Tongue (tissue), 2 donors: ENCODE measurements at regions not wholly inside any gene's neighbourhood (a gene's known extent, or its start where the extent isn't known, plus 50 kb on each side); places are given as distances from the start of the nearest gene placed in this dataset. TPM values are rescaled to one million over a fixed set of nuclear protein-coding genes. Genes with fewer than 3 reads are reported as not detected.
"Not testable (repeated sequence)": the region's sequence is repeated elsewhere in the genome, so short reads cannot be mapped to it uniquely, and the experiment has no call there.

Source experiments
- DNase-seq: peaks from one replicate; pipeline ENCODE4 v3.0.0-alpha.2; 2015
- small RNA-seq: library from RNA; depleted of rRNA; stranded (forward); fragments of <200 nt; gene quantifications from one replicate; pipeline ENCODE3, GENCODE V24; 2014; ENCODE audit warnings: low replicate concordance

GRCh38 chr9:38123359-38123758, 54.3 kb upstream of the SHB start:
- DNase-seq = not testable (repeated sequence)

GRCh38 chr9:38120961-38121360, 51.9 kb upstream of the SHB start:
- DNase-seq = no peak

DNA sequence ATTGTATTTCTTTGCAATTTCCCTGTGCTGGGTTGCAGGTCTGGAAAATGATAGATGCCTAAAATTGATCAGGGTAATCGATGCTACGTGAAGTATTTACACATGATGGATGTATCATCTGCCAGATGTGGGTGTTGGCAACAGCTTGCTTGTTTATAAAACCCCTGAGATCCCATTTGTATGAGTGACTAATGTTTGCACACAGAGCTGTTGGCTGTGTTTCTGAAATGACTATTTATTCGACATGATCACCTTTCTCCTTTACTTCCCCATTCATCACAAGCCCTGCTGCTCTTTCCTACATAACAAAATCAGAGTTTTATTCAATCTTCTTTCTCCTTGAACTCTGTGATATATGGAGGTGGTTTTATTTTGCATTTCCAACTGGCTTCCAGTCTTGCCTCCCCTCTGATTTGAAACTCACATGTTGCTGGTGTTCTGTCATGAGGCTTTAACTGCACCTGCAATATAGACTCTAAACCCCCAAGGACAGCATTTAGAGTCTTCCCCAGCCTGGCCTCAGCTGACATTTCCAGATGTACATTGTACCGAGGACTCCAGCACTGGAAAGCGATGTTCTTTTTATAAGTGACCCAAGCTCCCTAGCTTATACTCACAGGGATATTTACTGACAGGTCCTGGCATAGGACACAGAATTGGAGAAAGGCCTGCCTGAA, 50.7 kb upstream of the SHB start:
- peak; percentile 46 for DNase-seq

DNA sequence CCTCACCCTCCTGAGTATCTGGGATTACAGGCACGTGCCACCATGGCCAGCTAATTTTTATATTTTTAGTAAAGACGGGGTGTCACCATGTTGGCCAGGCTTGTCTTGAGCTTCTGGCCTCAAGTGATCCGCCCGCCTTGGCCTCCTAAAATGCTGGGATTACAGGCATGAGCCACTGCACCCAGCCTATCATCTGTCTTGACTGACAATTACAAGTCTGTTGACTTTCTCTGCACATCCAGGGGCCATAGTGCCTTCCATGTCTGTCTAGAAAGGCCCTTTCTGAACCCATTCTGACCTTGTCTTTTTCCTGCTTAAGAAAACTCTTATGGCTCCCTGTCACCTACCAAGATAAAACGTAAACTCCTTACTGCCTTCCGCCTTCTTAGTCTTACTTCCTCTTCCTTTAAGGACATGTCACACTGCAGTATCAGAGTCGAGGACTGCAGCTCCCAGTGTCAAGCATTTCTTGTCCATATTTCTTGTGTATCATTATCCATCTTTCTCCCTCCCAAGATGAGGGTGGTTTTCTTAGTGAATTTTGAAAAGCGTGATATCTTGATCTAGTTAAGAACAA, 49.9 kb upstream of the SHB start:
- DNase-seq = no peak

Small RNA genes lying in the stretch of these regions (small RNA-seq; reads per million reads assigned to genes)
- not detected for gene RF00096
